Adrenal gland (tissue), 9 donors: ENCODE measurements at regions not wholly inside any gene's neighbourhood (a gene's known extent, or its start where the extent isn't known, plus 50 kb on each side); places are given as distances from the start of the nearest gene placed in this dataset.

Experiments used
- DNase-seq, 7 donors: peaks; one replicate each; pipeline ENCODE4 v3.0.0-alpha.2; 2019 to 2020
- H3K27ac ChIP-seq, 5 donors: fragments of 200-600 bp; sonication (generic) in 4 of 5; 1 replicate in 3 of 5; 2 replicates in 2 of 5; pipeline versions ENCODE4 v1.5.1 to v1.8.0; 2016 to 2020; ENCODE audit warnings: mild to moderate bottlenecking in 1 of 5
- H3K27me3 ChIP-seq: fragments of 200-600 bp; 2 replicates; pipeline ENCODE4 v1.8.0; 2021
- H3K36me3 ChIP-seq, 2 donors: fragments of 200-600 bp; replicated peaks in 1 of 2; 1 replicate in 1 of 2; 2 replicates in 1 of 2; pipeline versions ENCODE4 v1.5.1 to v1.8.0; 2018 to 2022
- H3K4me1 ChIP-seq, 2 donors: fragments of 200-600 bp; replicated peaks in 1 of 2; 1 replicate in 1 of 2; 2 replicates in 1 of 2; pipeline versions ENCODE4 v1.5.1 to v1.8.0; 2018 to 2021
- H3K4me3 ChIP-seq, 4 donors: fragments of 200-600 bp; sonication (generic) in 3 of 4; one replicate each; pipeline ENCODE4 v1.5.1; 2016 to 2018
- H3K9me3 ChIP-seq, 3 donors: fragments of 200-600 bp; sonication (generic) in 1 of 3; replicated peaks in 1 of 3; 1 replicate in 2 of 3; 2 replicates in 1 of 3; pipeline versions ENCODE4 v1.5.1 to v1.8.0; 2016 to 2021
- POLR2A ChIP-seq, 2 donors: fragments of 450-650 bp; IDR thresholded peaks; one replicate each; pipeline ENCODE4 v1.6.1; 2017; ENCODE audit warnings: antibody characterized with exemption in 2 of 2, mild to moderate bottlenecking in 2 of 2, moderate library complexity in 1 of 2
- WGBS, 4 donors: extraction: QIAGEN DNeasy Blood & Tissue Kit in 2 of 4; methylation state at CpG; one replicate each; pipeline versions ENCODE4 v1.1.5 to v1.1.7; 2013 to 2017; 5-methylcytosine and 5-hydroxymethylcytosine counted together
- intact Hi-C, 2 donors: fragments of 100-400 bp; cut with DNase I; formaldehyde crosslinking; loops; one replicate each; pipeline versions ENCODE4 v1.14.1 to v1.15.0; 2022 to 2023
- TF ChIP-seq, protein P1 (sequence below), 6 experiments: fragments of 450-650 bp in 4 of 6; fragments of 200-600 bp in 2 of 6; sonication (generic) in 1 of 6; IDR thresholded peaks; 1 replicate in 5 of 6; 2 replicates in 1 of 6; pipeline versions ENCODE4 v1.5.1 to v1.8.0; 2016 to 2021; ENCODE audit warnings: antibody characterized with exemption in 6 of 6, mild to moderate bottlenecking in 2 of 6, moderate library complexity in 1 of 6
- donor health status: healthy with polysubstance abuse.
- donor health status: Bipolar disorder and iron deficiency.
- donor health status: DM: yes; HTN: yes; CAD: no.
- donor health status: DM: no; HTN: no; CAD: no.
- donor health status: DM: no; HTN: no; CAD: no.

GRCh38 chr5:91315701-91316100 lies 67.4 kb downstream of the ARRDC3 start:
- intact Hi-C loops: no loop called here
- Histone ChIP-seq H3K4me3 (no peak overlapping the region), H3K27ac (no peak overlapping the region), H3K9me3 (no peaks in the 10 kb centered on the region), H3K4me1 (peaks cover 20 to 40% of the 10 kb centered on the region in 2 donors), H3K36me3 (no peaks in the 10 kb centered on the region), H3K27me3 (no peaks in the 10 kb centered on the region)
- no peak for TF ChIP-seq POLR2A (IDR thresholded peaks at IDR 0.05)
- TF ChIP-seq, protein P1, sequence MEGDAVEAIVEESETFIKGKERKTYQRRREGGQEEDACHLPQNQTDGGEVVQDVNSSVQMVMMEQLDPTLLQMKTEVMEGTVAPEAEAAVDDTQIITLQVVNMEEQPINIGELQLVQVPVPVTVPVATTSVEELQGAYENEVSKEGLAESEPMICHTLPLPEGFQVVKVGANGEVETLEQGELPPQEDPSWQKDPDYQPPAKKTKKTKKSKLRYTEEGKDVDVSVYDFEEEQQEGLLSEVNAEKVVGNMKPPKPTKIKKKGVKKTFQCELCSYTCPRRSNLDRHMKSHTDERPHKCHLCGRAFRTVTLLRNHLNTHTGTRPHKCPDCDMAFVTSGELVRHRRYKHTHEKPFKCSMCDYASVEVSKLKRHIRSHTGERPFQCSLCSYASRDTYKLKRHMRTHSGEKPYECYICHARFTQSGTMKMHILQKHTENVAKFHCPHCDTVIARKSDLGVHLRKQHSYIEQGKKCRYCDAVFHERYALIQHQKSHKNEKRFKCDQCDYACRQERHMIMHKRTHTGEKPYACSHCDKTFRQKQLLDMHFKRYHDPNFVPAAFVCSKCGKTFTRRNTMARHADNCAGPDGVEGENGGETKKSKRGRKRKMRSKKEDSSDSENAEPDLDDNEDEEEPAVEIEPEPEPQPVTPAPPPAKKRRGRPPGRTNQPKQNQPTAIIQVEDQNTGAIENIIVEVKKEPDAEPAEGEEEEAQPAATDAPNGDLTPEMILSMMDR (IDR thresholded peaks at IDR 0.05): no peak
- no peak for DNase-seq
- 90 to 94% (median 93%) methylated on average over 4 of the region's 4 CpGs for WGBS, 4 donors

DNA sequence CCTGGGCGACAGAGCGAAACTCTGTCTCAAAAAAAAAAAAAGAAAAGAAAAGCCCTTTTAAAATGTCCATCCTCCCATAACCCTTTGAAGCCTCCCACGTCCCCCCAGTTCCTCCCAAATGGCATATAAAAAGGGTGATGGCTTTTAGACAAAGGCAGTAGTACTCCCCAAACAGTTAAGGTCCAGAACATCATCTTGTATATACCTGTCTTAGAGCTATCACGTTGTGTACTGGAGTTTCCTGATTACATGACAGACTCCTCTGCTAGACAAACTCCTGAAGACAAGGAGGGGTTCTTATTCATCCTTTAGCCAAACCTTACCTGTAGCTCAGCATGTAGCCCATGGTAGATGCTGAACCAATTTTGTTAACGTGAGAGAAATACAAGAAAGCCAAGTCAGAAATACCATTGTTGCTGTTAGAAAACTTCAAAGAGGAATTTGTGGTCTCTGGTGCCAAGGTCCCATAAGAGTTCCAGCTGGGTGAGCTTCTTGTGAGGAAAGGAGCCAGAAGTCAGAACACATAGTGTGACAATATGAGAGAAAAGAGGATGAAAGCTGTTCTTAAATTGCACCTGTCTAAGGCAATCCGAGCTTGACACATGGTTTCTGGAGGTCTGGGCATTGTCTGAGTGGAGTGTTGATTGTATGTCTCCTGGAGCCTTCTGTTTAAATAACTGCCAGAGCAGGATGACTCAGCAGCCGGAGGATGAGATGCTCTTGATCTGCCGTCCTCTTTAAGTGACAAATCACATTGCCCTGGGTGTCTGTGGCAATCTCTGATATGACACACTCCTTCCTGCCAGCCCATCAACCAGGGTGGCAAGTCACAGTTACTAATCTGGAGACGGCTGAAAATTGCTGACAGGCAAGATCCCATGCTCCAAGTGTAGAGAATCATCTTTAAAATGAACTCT lies 69.1 kb downstream of the ARRDC3 start:
- Histone ChIP-seq H3K4me3 (no peak overlapping the region), H3K9me3 (no peaks in the 10 kb centered on the region), H3K36me3 (no peaks in the 10 kb centered on the region), H3K4me1 (peaks cover 20 to 40% of the 10 kb centered on the region in 2 donors), H3K27me3 (no peaks in the 10 kb centered on the region), H3K27ac (peak overlapping the region; percentile 6 to 81 (median 40))
- TF ChIP-seq, protein P1 (IDR thresholded peaks at IDR 0.05): no peak
- TF ChIP-seq POLR2A (IDR thresholded peaks at IDR 0.05): peak in 1 of 2 donors; percentile 11
- DNase-seq: peak; percentile 78 to 98 (median 93)
- intact Hi-C loops: no loop called here
- 37 to 46% (median 40%) methylated on average over 8 to 9 of the region's 9 CpGs for WGBS, 4 donors

- intact Hi-C loops: no loop called here
- H3K9me3 ChIP-seq: no peaks in the 10 kb centered on the region
- WGBS, 4 donors: 32 to 41% (median 37%) methylated on average over 1 of the region's 1 CpG
- H3K4me1 ChIP-seq: peaks cover 20 to 40% of the 10 kb centered on the region in 2 donors
- no peaks in the 10 kb centered on the region for H3K27me3 ChIP-seq
- H3K27ac ChIP-seq: peak overlapping the region; percentile 66 to 91 (median 78)
- peak overlapping the region in 1 of 4 donors; percentile 11 for H3K4me3 ChIP-seq
- no peaks in the 10 kb centered on the region for H3K36me3 ChIP-seq
- TF ChIP-seq, protein P1 (IDR thresholded peaks at IDR 0.05): no peak
- TF ChIP-seq POLR2A (IDR thresholded peaks at IDR 0.05): no peak
- no peak for DNase-seq
Observed at GRCh38 chr5:91312698-91313097, 70.4 kb downstream of the ARRDC3 start.

DNA sequence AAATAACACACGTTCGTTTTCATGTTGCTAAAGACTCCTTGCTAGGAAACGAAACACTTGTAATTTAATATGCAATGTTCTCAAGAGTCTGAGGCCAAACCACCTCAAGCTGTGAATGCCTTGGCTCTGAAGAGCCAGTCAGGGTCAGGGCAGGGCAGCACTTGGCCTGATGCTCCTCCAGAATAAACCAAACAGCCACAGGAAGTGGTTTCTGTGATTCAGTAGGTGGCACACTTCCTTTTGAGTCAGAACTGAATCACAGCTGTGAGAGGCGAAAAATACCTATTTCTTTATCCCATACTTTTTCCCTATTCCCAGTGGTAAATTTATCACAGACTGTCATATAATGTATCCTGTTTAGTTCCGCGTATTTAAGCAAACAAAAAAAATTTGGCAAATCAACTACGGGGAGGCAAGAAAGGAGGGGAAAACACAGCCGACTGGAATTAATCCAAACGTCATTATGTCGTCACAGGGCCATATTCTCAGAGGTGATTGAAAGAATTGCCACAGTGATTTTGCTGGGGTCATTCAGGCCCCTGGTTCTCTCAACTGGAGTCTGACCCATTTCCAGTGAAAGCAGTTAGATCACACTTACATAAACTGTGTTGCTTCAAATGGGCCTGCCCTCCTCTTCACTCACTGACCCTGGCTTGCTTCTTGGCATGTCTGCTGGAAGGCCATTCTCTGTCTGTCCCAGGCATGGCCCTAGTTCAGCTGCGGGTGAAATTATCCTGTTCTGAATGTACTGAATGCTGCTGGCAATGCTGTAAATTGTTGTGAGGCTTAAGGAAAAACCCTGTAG lies 71.2 kb downstream of the ARRDC3 start:
- Histone ChIP-seq H3K4me1 (peaks cover 20 to 40% of the 10 kb centered on the region in 2 donors), H3K27ac (peak overlapping the region; percentile 66 to 91 (median 78)), H3K9me3 (no peaks in the 10 kb centered on the region), H3K4me3 (peak overlapping the region in 1 of 4 donors; percentile 11), H3K36me3 (no peaks in the 10 kb centered on the region), H3K27me3 (no peaks in the 10 kb centered on the region)
- 6 to 10% (median 9%) methylated on average over 11 of the region's 11 CpGs for WGBS, 4 donors
- intact Hi-C loops: no loop called here
- peak; percentile 69 to 89 (median 77) for DNase-seq
- TF ChIP-seq POLR2A (IDR thresholded peaks at IDR 0.05): peak in 1 of 2 donors; percentile 5
- TF ChIP-seq, protein P1 (IDR thresholded peaks at IDR 0.05): peak in 2 of 6 experiments; percentile 13 to 21
